HUES6 (cell line): ENCODE measurements at regions not wholly inside any gene's neighbourhood (a gene's known extent, or its start where the extent isn't known, plus 50 kb on each side); places are given as distances from the start of the nearest gene placed in this dataset.

Experiments used
- H3K27ac ChIP-seq: 2 replicates; pipeline ENCODE4 v1.7.0; 2013; ENCODE audit warnings: low read depth, mild to moderate bottlenecking, low read length, inconsistent platforms
- H3K27me3 ChIP-seq: 2 replicates; pipeline ENCODE4 v1.6.1; 2013; ENCODE audit warnings: low read length; ENCODE audit not compliant: control insufficient read depth, insufficient read depth
- H3K36me3 ChIP-seq: 2 replicates; pipeline ENCODE4 v1.6.1; 2013; ENCODE audit warnings: low read length; ENCODE audit not compliant: control insufficient read depth, insufficient read depth
- H3K4me1 ChIP-seq: 2 replicates; pipeline ENCODE4 v1.6.1; 2013; ENCODE audit warnings: low read length; ENCODE audit not compliant: control insufficient read depth, insufficient read depth
- H3K4me3 ChIP-seq: 2 replicates; pipeline ENCODE4 v1.5.1; 2013; ENCODE audit warnings: low read depth, low read length
- H3K9ac ChIP-seq: one replicate; pipeline ENCODE4 v1.6.1; 2013; ENCODE audit warnings: mild to moderate bottlenecking, low read length
- H3K9me3 ChIP-seq: 2 replicates; pipeline ENCODE4 v1.6.1; 2013; ENCODE audit warnings: low read depth, low read length; ENCODE audit not compliant: control insufficient read depth, insufficient read depth

DNA sequence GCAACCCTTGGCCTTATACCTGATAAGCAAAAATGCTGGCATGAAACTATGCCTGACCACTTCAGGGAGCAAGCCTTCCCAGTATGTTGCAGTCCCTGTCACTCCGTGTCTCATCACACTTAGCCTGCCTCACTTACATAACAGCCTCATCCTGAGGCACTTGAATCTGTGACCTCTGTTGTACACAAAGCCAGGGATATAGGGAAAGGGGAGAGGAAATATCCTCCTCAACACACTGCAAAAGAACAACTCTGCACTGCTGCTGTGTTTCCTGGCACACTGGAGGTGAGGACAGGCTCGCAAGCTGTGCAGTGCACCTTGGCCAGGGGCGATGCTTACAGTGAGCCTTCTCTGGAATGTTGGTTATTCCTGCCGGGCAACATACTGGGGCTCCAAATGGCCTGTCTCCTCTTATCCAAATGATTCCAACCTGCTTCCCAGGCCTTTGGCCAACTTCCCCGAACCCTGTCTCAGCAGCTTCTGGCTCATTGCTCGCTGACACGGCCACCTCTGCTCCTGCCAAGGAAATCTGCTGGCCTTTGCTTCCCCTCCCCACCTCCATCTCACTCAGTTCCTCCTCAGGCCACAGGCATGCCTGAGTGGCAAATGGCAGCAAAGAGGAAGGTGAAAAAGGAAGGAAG lies 109.2 kb downstream of the CD47 start:
- Histone ChIP-seq H3K4me1 (peaks cover 7% of the 10 kb centered on the region), H3K4me3 (no peak overlapping the region), H3K27me3 (no peaks in the 10 kb centered on the region), H3K9ac (no peak overlapping the region), H3K27ac (no peak overlapping the region), H3K36me3 (no peaks in the 10 kb centered on the region), H3K9me3 (no peaks in the 10 kb centered on the region)

DNA sequence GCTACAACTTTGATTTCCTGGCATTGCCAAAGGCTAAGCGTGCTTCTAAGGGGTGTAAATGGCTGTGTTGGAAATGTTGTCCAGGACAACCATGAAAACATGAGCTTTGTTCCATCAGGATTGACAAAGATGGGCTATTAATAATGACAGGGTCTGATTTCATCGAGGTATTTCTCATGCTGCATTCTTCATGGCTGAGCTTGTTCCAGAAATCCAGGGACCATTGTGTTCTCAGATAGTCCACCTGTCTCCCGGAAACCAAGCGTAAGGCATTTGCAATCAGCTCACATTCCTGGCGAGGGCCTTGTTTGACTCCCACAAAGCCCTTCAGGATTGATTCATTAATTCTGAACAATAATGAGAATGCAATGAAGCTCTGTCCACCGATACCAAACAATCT lies 111.3 kb downstream of the CD47 start:
- Histone ChIP-seq H3K4me3 (no peak overlapping the region), H3K27me3 (no peaks in the 10 kb centered on the region), H3K36me3 (no peaks in the 10 kb centered on the region), H3K9ac (no peak overlapping the region), H3K9me3 (no peaks in the 10 kb centered on the region), H3K27ac (no peak overlapping the region), H3K4me1 (peaks cover 7% of the 10 kb centered on the region)

DNA sequence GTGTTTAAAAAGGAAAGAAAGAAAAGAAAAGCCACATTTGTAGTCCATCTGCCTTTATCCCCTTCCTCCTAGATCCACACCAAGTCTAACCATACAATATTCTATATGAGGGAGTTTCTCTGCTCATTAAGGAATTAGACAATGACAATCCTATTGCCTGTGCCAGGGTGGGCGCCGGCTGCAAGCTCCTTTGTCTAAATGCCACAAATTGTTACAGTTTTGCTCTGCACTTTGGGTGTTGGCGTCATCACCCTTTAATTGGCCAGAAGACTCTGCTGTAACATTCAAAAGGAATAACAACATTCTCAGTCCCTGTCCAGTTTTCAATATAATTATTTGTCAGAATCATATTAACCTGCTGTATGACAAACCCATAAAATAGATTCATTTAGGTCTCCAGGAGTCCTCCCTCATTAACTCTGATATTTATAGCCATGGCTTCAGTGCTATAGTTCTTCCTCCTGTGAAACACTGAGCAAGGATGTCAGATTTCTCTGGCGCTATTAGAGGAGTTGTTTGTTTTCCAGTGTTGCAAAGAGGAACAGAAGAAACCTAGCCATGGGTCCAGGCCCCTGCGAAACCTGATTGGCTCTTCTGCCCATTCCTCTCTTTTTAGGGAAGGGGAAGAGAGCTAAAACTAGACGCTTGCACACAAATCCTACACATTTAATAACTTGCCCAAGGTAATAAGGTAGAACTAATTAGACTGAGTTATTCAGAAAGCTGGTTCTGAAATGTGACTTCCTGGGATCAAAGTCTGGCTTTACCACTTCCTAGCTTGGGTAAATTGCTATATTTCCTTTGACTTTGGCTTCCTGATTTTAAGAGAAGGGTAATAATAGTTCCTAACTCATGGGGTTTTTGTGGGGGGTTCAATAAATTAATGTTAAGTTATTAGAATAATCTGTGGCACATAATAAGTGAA lies 112.4 kb downstream of the CD47 start:
- Histone ChIP-seq H3K4me1 (peaks cover 7% of the 10 kb centered on the region), H3K9me3 (no peaks in the 10 kb centered on the region), H3K4me3 (no peak overlapping the region), H3K27ac (no peak overlapping the region), H3K27me3 (no peaks in the 10 kb centered on the region), H3K9ac (no peak overlapping the region), H3K36me3 (no peaks in the 10 kb centered on the region)

DNA sequence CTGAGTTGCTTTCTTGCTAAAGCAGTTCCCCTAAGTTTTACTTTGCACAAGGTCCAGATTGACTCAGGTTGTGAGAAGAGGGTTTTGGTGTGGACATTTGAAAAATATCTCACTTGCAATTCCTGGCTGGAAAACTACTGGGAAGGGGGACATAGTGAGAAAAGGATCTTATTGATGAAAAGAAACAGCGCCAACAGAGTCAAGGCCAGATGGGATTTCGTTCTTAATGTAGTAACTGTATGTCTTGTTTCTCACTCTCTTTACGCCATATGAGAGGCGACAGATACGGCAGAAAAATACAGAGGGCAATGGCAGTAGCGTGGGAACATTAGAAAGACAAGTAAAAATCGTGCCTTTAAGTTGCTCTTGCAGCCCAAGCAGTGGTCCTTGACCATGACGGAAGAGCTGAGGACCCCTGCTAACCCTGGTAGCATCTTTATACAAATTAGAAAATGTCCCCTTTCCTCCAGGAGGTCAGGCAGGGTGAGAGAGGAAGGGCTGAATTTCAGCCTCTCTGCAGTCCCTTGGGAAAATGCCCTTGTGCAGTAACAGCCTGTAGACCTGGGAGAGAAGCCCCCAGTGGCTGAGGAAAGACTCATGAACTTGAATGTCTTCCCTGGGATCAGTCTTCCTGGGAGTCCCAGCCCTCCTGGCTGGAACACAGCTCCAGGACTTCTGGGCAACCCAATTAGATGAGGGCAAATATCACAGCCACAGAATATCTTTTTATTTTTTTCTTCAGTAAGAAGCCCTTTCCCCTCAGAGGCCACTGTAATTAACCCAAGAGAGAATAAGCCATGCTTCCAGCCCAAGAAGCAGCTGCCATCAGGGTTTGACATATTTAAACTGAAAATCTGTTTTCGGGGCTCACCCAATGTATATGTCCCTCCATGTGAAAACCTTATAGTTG lies 113.4 kb downstream of the CD47 start:
- H3K27ac ChIP-seq, result no peak overlapping the region
- H3K9ac ChIP-seq, result no peak overlapping the region
- peaks cover 7% of the 10 kb centered on the region for H3K4me1 ChIP-seq
- no peaks in the 10 kb centered on the region for H3K27me3 ChIP-seq
- H3K9me3 ChIP-seq, result no peaks in the 10 kb centered on the region
- H3K36me3 ChIP-seq, result no peaks in the 10 kb centered on the region
- H3K4me3 ChIP-seq, result no peak overlapping the region

DNA sequence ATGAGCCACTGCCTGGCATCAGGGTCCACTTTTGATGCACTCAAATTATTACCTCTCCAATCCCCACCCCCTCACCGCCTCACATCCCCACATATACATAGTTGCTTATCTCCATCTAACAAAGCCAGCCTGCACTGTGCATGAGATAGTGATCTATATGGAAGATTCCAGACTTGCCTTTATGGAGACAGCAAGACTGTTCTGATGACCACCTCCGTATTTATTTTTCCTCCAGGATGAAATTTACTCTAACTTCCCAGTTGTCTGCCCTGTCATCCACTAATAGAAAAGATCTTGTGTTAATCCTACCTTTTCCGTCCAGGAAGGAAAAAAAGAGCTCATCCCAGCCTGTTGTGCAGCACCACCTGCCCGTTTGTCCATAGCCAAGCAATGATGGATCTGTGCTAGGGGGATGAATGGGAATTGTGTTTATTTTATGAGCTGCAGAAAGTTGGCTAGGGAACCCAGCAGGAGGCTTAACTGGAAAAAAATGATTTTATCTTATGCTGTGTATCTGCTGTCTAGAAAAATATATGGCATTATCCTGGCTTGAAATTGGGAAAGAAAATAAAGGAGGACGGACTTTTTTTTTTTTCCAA lies 114.5 kb downstream of the CD47 start:
- no peaks in the 10 kb centered on the region for H3K9me3 ChIP-seq
- no peak overlapping the region for H3K4me3 ChIP-seq
- H3K36me3 ChIP-seq, result no peaks in the 10 kb centered on the region
- no peaks in the 10 kb centered on the region for H3K27me3 ChIP-seq
- H3K27ac ChIP-seq, result no peak overlapping the region
- H3K4me1 ChIP-seq, result no peaks in the 10 kb centered on the region
- no peak overlapping the region for H3K9ac ChIP-seq

DNA sequence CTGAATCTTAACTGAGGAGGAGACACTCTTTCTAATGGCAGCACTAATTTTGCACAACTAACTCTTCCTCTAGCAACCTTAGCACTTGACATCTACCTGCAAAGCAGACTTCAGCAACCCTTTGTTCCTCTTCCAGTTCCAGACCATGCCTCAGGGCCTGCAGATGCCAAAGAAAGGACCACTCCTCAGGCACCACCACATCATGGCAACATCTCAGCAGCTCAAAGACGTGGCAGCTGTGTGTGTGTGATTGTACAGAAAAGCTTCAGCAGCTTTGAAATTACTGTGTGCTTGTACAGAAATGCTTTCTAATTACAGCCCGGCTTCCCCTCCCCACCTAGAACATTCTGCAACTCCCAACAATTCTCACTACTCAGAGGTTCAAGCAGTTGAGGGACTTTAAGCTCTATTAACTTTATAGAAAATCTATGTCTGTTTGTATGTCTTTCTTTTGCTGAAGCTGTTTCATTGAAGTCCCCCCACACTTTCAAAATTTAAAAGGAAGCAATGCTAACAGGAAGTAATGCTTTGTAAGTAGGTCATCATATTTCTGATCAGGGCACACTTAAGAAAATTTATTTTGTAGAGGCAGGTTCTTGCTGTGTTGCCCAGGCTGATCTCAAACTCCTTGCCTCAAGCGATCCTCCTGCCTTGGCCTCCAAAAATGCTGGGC lies 115.2 kb downstream of the CD47 start:
- H3K9me3 ChIP-seq, result no peaks in the 10 kb centered on the region
- H3K36me3 ChIP-seq, result no peaks in the 10 kb centered on the region
- no peak overlapping the region for H3K9ac ChIP-seq
- H3K27ac ChIP-seq, result no peak overlapping the region
- no peak overlapping the region for H3K4me3 ChIP-seq
- no peaks in the 10 kb centered on the region for H3K4me1 ChIP-seq
- no peaks in the 10 kb centered on the region for H3K27me3 ChIP-seq

DNA sequence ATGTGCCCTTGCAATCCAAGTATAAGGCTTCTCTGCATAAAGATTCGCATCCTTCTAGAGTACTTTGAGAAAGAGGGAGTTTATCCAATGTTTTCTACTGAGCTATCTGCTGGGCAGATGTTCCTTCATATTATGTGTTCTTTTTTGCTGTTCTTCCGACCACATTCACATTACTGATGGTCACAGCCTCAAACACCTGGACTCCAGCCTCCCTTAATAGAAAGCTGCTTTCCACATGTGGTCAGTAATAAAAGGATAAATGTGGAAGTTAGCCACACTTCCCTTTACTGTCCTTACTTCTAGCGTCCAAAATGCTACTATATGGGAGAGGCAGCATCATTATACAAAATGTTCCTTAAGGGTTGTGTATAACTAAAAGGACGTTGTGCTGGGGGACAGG lies 116.9 kb downstream of the CD47 start:
- no peak overlapping the region for H3K27ac ChIP-seq
- H3K4me1 ChIP-seq, result no peaks in the 10 kb centered on the region
- no peaks in the 10 kb centered on the region for H3K27me3 ChIP-seq
- H3K9ac ChIP-seq, result no peak overlapping the region
- H3K36me3 ChIP-seq, result no peaks in the 10 kb centered on the region
- H3K4me3 ChIP-seq, result no peak overlapping the region
- no peaks in the 10 kb centered on the region for H3K9me3 ChIP-seq

DNA sequence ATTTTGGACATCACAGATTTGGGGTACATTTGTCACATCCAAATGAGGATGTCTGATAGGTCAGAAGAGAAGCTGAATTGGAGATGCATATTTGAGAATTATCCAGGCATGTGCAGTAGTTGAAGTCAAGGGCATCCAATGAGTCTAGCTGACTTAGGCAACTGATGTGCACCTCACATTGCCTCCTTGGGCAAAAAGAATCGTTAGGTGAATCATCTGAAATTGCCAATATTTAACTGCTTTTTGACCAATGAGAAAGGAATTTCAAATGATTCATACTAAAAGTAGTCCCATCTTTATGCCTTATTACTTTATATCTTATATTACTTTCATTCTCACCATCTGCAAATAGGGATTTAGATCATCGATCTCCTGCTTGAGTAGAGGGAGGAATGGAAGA lies 117.7 kb downstream of the CD47 start:
- no peaks in the 10 kb centered on the region for H3K36me3 ChIP-seq
- H3K4me1 ChIP-seq, result no peaks in the 10 kb centered on the region
- H3K4me3 ChIP-seq, result no peak overlapping the region
- no peaks in the 10 kb centered on the region for H3K9me3 ChIP-seq
- H3K27me3 ChIP-seq, result no peaks in the 10 kb centered on the region
- H3K27ac ChIP-seq, result no peak overlapping the region
- no peak overlapping the region for H3K9ac ChIP-seq

DNA sequence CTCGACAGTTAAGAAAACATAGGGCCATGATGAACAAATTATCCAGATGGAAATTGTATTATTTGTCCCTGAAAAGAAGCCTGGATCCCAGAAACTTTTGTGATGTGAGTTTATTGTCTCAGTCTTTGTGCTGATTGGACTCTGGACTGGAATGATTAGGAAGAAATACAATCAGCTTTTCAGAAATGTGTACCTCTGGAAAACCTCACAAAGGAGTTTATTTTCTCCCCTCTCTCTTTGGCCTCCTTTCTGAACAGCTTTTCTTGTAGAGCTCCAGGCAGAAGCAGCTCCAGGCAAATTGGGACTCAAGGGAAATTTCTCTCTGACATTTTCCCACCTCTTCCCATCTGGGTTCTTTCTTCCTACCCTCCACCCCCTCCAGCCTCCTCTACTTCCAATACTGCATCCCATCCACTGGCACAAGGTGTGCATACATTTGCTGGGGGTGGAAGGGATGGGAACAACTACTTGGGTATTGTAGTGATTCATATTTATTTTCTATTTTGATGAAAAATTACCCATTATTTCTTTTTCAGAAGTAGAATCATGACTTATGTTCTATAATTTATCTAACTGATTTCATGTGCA lies 119.7 kb downstream of the CD47 start:
- Histone ChIP-seq H3K27ac (no peak overlapping the region), H3K9ac (no peak overlapping the region)

More for the DNA sequence above, 119.7 kb downstream of the CD47 start:
- H3K4me1 ChIP-seq, result peaks cover 1% of the 10 kb centered on the region; the same call in 1 of the 2 replicates
- H3K36me3 ChIP-seq, result no peaks in the 10 kb centered on the region
- no peaks in the 10 kb centered on the region for H3K9me3 ChIP-seq
- no peak overlapping the region for H3K4me3 ChIP-seq
- H3K27me3 ChIP-seq, result no peaks in the 10 kb centered on the region
